SK-N-SH (cell line): ENCODE measurements at regions not wholly inside any gene's neighbourhood (a gene's known extent, or its start where the extent isn't known, plus 50 kb on each side); places are given as distances from the start of the nearest gene placed in this dataset.

Experiments used
- CTCF ChIA-PET: fragments of 300-600, 350-600 bp; formaldehyde crosslinking; extraction: SDS; loops from one replicate; lab custom pipeline; 2021; lab: Yijun Ruan, JAX
- POLR2A ChIA-PET: fragments of 350-600 bp; sonication (Branson Sonifier 250); formaldehyde crosslinking; extraction: SDS; loops from one replicate; lab custom pipeline; 2020; ENCODE audit warnings: antibody characterized with exemption, inconsistent platforms; lab: Yijun Ruan, JAX
- DNase-seq: peaks from one replicate; pipeline ENCODE4 v3.0.0; 2012
- H2AFZ ChIP-seq: fragments of 200-600 bp; sonication (generic); 2 replicates; pipeline ENCODE4 v1.8.1; 2016; ENCODE audit warnings: antibody characterized with exemption, mild to moderate bottlenecking, low read depth
- H3F3A ChIP-seq: fragments of 200-600 bp; sonication (generic); replicated peaks from 2 replicates; pipeline ENCODE3; 2016; ENCODE audit warnings: antibody characterized with exemption, mild to moderate bottlenecking; ENCODE audit not compliant: insufficient read depth
- H3K27ac ChIP-seq, 2 experiments: fragments of 200-500 bp in 1 of 2; fragments of 200-600 bp in 1 of 2; sonication (Bioruptor generic) in 1 of 2; sonication (generic), shearing (Covaris generic) in 1 of 2; 2 replicates each; pipeline versions ENCODE4 v1.5.1 to v1.6.1; 2014 to 2016; ENCODE audit warnings: low read depth in 2 of 2, inconsistent platforms in 1 of 2, low read length in 1 of 2, mild to moderate bottlenecking in 1 of 2, mixed read lengths in 1 of 2
- H3K27me3 ChIP-seq: fragments of 200-600 bp; sonication (generic), shearing (Covaris generic); 2 replicates; pipeline ENCODE4 v1.6.1; 2016; ENCODE audit warnings: mixed run types; ENCODE audit not compliant: insufficient read depth
- H3K36me3 ChIP-seq, 2 experiments: fragments of 200-500 bp in 1 of 2; fragments of 200-600 bp in 1 of 2; sonication (Bioruptor generic) in 1 of 2; sonication (generic) in 1 of 2; replicated peaks in 1 of 2; 2 replicates each; pipeline versions ENCODE3 to v1.5.1; 2014 to 2016; ENCODE audit warnings: low read length in 1 of 2, mild to moderate bottlenecking in 1 of 2; ENCODE audit not compliant: insufficient read depth in 2 of 2, control insufficient read depth in 1 of 2
- H3K4me1 ChIP-seq, 2 experiments: fragments of 200-500 bp in 1 of 2; fragments of 200-600 bp in 1 of 2; sonication (Bioruptor generic) in 1 of 2; sonication (generic), shearing (Covaris generic) in 1 of 2; 2 replicates each; pipeline versions ENCODE4 v1.5.1 to v1.6.1; 2014 to 2016; ENCODE audit warnings: low read depth in 1 of 2, low read length in 1 of 2, mixed run types in 1 of 2; ENCODE audit not compliant: insufficient read depth in 2 of 2, control insufficient read depth in 1 of 2
- H3K4me2 ChIP-seq: fragments of 200-600 bp; sonication (generic), shearing (Covaris generic); 2 replicates; pipeline ENCODE4 v1.6.1; 2017; ENCODE audit warnings: mixed run types
- H3K4me3 ChIP-seq, 2 experiments: fragments of 200-500 bp in 1 of 2; fragments of 200-600 bp in 1 of 2; sonication (Bioruptor generic) in 1 of 2; sonication (generic), shearing (Covaris generic) in 1 of 2; 2 replicates each; pipeline versions ENCODE4 v1.5.1 to v1.8.1; 2014 to 2016; ENCODE audit warnings: low read depth in 2 of 2, inconsistent platforms in 1 of 2, low read length in 1 of 2, mild to moderate bottlenecking in 1 of 2, mixed read lengths in 1 of 2, moderate library complexity in 1 of 2
- H3K79me2 ChIP-seq: fragments of 200-600 bp; sonication (generic); 2 replicates; pipeline ENCODE4 v1.8.1; 2017; ENCODE audit warnings: mild to moderate bottlenecking; ENCODE audit not compliant: insufficient read depth
- H3K9ac ChIP-seq: fragments of 200-600 bp; sonication (generic); 2 replicates; pipeline ENCODE4 v1.6.1; 2017; ENCODE audit warnings: mixed run types
- H3K9me2 ChIP-seq: fragments of 200-600 bp; sonication (generic); 2 replicates; pipeline ENCODE4 v1.6.1; 2017; ENCODE audit warnings: mixed run types
- H3K9me3 ChIP-seq: fragments of 200-600 bp; sonication (generic); 2 replicates; pipeline ENCODE4 v1.6.1; 2017; ENCODE audit warnings: mixed run types, mild to moderate bottlenecking, moderate library complexity
- H4K20me1 ChIP-seq: fragments of 200-600 bp; sonication (generic); 2 replicates; pipeline ENCODE4 v1.6.1; 2017; ENCODE audit warnings: mild to moderate bottlenecking, mixed run types; ENCODE audit not compliant: insufficient read depth
- ELF1 ChIP-seq: IDR thresholded peaks from 2 replicates; pipeline ENCODE4 v1.4.0; 2012
- EZH2phosphoT487 ChIP-seq: fragments of 200-600 bp; sonication (generic); IDR thresholded peaks from 2 replicates; pipeline ENCODE4 v1.6.1; 2017; ENCODE audit warnings: low read depth, mixed run types, mild to moderate bottlenecking, antibody characterized with exemption, moderate library complexity, borderline replicate concordance
- FOSL2 ChIP-seq: IDR thresholded peaks from 2 replicates; pipeline ENCODE4 v1.4.0; 2012; ENCODE audit warnings: low read depth, mild to moderate bottlenecking, moderate library complexity, borderline replicate concordance
- FOXJ3 ChIP-seq: sonication (generic); formaldehyde crosslinking; IDR thresholded peaks from 2 replicates; pipeline ENCODE4 v1.5.1; 2020; ENCODE audit warnings: mild to moderate bottlenecking, missing genetic modification reagents
- GABPA ChIP-seq: IDR thresholded peaks from 2 replicates; pipeline ENCODE4 v1.4.0; 2012; ENCODE audit warnings: low read depth, mild to moderate bottlenecking
- MEF2A ChIP-seq: IDR thresholded peaks from 2 replicates; pipeline ENCODE4 v1.4.0; 2012; ENCODE audit warnings: low read depth, borderline replicate concordance
- NFIC ChIP-seq: IDR thresholded peaks from 2 replicates; pipeline ENCODE4 v1.4.0; 2012; ENCODE audit warnings: borderline replicate concordance
- REST ChIP-seq: IDR thresholded peaks from 2 replicates; pipeline ENCODE4 v1.6.1; 2012; ENCODE audit warnings: mild to moderate bottlenecking, low read depth, low read length, moderate library complexity
- RFX5 ChIP-seq: IDR thresholded peaks from 2 replicates; pipeline ENCODE4 v1.6.1; 2012; ENCODE audit warnings: mild to moderate bottlenecking, improper control_type of control experiment, low read length
- TAF1 ChIP-seq: IDR thresholded peaks from 2 replicates; pipeline ENCODE4 v1.6.1; 2012; ENCODE audit warnings: low read depth, mild to moderate bottlenecking, low read length, moderate library complexity, borderline replicate concordance
- USF1 ChIP-seq: IDR thresholded peaks from 2 replicates; pipeline ENCODE4 v1.4.0; 2012; ENCODE audit warnings: low read depth, borderline replicate concordance
- ZBTB33 ChIP-seq: IDR thresholded peaks from 2 replicates; pipeline ENCODE4 v1.4.0; 2012; ENCODE audit warnings: low read depth, borderline replicate concordance

GRCh38 chr10:109780997-109781396 lies 142.3 kb downstream of the XPNPEP1 start:
- no peaks in the 10 kb centered on the region for H3F3A ChIP-seq
- CTCF ChIA-PET, result interaction anchor here (1.1 kb wide), 1 partner anchor 71 kb away, joined by 3 read pairs; no protein-coding TSS in a partner anchor
- POLR2A ChIA-PET, result no interaction called here

More at GRCh38 chr10:109780997-109781396, 142.3 kb downstream of the XPNPEP1 start:
- Histone ChIP-seq H3K9me3 (no peaks in the 10 kb centered on the region), H3K79me2 (no peaks in the 10 kb centered on the region), H2AFZ (no peak overlapping the region), H4K20me1 (no peaks in the 10 kb centered on the region), H3K4me3 (no peak overlapping the region), H3K36me3 (no peaks in the 10 kb centered on the region), H3K9me2 (no peaks in the 10 kb centered on the region), H3K27ac (no peak overlapping the region), H3K27me3 (no peaks in the 10 kb centered on the region), H3K4me2 (no peak overlapping the region), H3K4me1 (no peaks in the 10 kb centered on the region), H3K9ac (no peak overlapping the region)
- DNase-seq, result no peak
- TF ChIP-seq EZH2phosphoT487 (no peak), FOSL2 (no peak), USF1 (no peak), NFIC (no peak), MEF2A (no peak), TAF1 (no peak), FOXJ3 (CRISPR knock-in tag) (no peak), ELF1 (no peak), RFX5 (no peak), REST (no peak), ZBTB33 (no peak), GABPA (no peak)
